SU-DHL-6 (cell line): ENCODE measurements at regions not wholly inside any gene's neighbourhood (a gene's known extent, or its start where the extent isn't known, plus 50 kb on each side); places are given as distances from the start of the nearest gene placed in this dataset.

Experiments
- CTCF ChIP-seq: fragments of 200-600 bp; sonication (generic); IDR thresholded peaks from one replicate; pipeline ENCODE4 v1.5.1; 2017; ENCODE audit warnings: antibody characterized with exemption, mild to moderate bottlenecking, low read length, moderate library complexity; ENCODE audit not compliant: insufficient read depth, poor library complexity, severe bottlenecking
- EZH2phosphoT487 ChIP-seq: fragments of 200-600 bp; sonication (generic), shearing (Covaris generic); conservative IDR thresholded peaks from 2 replicates; pipeline ENCODE4 v1.6.1; 2018; ENCODE audit warnings: mild to moderate bottlenecking, antibody characterized with exemption, low read length, moderate library complexity, mixed read lengths

DNA sequence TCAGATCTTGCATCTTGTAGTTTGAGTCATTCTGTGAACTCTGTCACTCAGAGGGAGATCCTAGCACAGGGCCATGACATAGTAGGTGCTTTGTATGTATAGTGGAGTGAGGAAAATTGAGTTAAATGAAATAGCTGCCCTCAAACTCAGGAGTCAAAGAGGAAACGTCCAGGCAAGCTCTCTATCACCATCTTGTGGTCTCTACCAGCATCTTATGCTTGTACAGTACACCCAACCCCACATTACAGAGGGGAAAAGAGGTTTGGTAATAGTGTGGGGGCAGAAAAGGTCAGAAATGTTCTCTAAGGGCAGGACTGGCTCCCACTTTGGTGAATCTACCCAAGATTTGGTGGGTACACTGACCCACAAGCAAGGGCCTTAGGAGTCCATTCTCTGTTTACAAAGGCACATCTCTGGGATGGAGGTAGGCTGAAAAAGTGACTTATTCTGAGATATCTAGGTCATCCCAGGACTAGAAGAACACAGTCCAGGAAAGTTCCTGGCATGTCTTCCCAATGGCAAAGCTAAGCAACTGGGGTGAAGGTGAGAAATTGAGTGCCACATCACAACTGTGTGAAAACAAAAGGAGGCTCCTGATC, 131.8 kb downstream of the OR13H1 start:
- TF ChIP-seq CTCF = peak; percentile 30
- TF ChIP-seq EZH2phosphoT487 = no peak
